Ovary (tissue), 3 donors: ENCODE measurements at regions not wholly inside any gene's neighbourhood (a gene's known extent, or its start where the extent isn't known, plus 50 kb on each side); places are given as distances from the start of the nearest gene placed in this dataset.

ENCODE experiments used
- EP300 ChIP-seq: sonication (generic); formaldehyde crosslinking; IDR thresholded peaks from one replicate; pipeline ENCODE4 v1.6.1; 2017; ENCODE audit warnings: antibody characterized with exemption
- POLR2A ChIP-seq: fragments of 450-650 bp; IDR thresholded peaks from one replicate; pipeline ENCODE4 v1.6.1; 2017; ENCODE audit warnings: antibody characterized with exemption, mild to moderate bottlenecking, moderate library complexity
- TF ChIP-seq, protein P1 (sequence below), 3 donors: fragments of 450-650 bp in 2 of 3; fragments of 200-600 bp in 1 of 3; IDR thresholded peaks; one replicate each; pipeline versions ENCODE4 v1.5.1 to v1.8.0; 2016 to 2022; ENCODE audit warnings: antibody characterized with exemption in 3 of 3, mild to moderate bottlenecking in 1 of 3
- donor health status: DM: no; HTN: no; CAD: no.

DNA sequence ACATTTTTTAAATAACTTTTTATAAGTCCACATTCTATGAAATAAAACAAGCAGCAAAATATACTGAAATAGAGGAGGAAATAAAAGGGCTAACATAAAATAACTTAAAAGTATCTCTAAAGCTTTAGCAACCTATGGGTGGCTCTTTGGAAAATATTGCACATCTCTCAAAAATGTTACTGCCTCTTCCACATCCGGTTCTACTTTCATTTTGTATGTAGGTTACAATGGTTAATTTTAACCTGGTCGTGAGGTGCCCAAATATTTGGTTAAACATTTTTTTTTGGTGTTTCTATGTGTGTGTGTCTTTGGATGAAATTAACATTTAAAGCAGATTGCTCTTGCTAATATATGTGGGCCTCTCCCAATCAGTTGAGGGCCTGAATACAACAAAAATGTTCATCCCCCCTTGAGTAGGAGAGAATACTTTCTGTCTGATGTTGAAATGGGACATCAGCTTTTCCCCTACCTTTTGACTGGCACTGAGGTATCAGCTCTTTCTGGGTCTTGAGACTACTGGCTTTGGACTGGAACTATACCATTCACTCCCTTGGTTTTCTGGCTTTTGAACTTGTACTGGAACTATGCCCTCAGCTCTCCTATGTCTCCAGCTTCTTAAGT, 353.0 kb downstream of the ADAM29 start:
- TF ChIP-seq, protein P1, sequence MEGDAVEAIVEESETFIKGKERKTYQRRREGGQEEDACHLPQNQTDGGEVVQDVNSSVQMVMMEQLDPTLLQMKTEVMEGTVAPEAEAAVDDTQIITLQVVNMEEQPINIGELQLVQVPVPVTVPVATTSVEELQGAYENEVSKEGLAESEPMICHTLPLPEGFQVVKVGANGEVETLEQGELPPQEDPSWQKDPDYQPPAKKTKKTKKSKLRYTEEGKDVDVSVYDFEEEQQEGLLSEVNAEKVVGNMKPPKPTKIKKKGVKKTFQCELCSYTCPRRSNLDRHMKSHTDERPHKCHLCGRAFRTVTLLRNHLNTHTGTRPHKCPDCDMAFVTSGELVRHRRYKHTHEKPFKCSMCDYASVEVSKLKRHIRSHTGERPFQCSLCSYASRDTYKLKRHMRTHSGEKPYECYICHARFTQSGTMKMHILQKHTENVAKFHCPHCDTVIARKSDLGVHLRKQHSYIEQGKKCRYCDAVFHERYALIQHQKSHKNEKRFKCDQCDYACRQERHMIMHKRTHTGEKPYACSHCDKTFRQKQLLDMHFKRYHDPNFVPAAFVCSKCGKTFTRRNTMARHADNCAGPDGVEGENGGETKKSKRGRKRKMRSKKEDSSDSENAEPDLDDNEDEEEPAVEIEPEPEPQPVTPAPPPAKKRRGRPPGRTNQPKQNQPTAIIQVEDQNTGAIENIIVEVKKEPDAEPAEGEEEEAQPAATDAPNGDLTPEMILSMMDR (IDR thresholded peaks at IDR 0.05), result no peak
- TF ChIP-seq POLR2A (no peak), EP300 (no peak)
